Testis (tissue), 2 donors: ENCODE measurements at regions not wholly inside any gene's neighbourhood (a gene's known extent, or its start where the extent isn't known, plus 50 kb on each side); places are given as distances from the start of the nearest gene placed in this dataset.

Experiments
- POLR2A ChIP-seq: fragments of 450-650 bp; IDR thresholded peaks from one replicate; pipeline ENCODE4 v1.6.1; 2017; ENCODE audit warnings: antibody characterized with exemption, mild to moderate bottlenecking, moderate library complexity
- TF ChIP-seq, protein P1 (sequence below), 3 experiments: fragments of 450-650 bp in 2 of 3; fragments of 200-600 bp in 1 of 3; sonication (generic) in 1 of 3; IDR thresholded peaks; one replicate each; pipeline ENCODE4 v1.5.1; 2016 to 2019; ENCODE audit warnings: antibody characterized with exemption in 3 of 3, mild to moderate bottlenecking in 2 of 3, moderate library complexity in 1 of 3

DNA sequence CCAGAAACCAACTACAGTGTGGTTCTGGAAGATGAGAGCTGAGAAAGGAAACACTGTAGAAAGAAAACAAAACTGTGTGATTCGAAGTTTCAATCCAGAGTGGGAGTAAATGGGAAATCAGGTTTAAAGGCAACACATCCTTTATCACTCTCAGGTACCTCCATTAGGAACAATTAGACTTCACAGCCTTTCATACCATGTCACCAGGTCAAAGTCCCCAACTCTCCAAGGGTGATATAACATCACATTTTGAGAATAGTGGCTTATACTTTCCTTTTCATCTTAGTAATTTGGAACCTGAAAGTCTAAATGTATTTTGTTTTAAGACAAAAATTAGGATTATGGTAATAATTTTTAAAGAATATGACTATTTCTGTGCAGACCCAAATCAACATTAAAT lies 194.9 kb upstream of the WWC1 start:
- TF ChIP-seq, protein P1, sequence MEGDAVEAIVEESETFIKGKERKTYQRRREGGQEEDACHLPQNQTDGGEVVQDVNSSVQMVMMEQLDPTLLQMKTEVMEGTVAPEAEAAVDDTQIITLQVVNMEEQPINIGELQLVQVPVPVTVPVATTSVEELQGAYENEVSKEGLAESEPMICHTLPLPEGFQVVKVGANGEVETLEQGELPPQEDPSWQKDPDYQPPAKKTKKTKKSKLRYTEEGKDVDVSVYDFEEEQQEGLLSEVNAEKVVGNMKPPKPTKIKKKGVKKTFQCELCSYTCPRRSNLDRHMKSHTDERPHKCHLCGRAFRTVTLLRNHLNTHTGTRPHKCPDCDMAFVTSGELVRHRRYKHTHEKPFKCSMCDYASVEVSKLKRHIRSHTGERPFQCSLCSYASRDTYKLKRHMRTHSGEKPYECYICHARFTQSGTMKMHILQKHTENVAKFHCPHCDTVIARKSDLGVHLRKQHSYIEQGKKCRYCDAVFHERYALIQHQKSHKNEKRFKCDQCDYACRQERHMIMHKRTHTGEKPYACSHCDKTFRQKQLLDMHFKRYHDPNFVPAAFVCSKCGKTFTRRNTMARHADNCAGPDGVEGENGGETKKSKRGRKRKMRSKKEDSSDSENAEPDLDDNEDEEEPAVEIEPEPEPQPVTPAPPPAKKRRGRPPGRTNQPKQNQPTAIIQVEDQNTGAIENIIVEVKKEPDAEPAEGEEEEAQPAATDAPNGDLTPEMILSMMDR (IDR thresholded peaks at IDR 0.05) = no peak
- no peak for TF ChIP-seq POLR2A
